CD4-positive, alpha-beta T cell (primary cell): ENCODE measurements at regions not wholly inside any gene's neighbourhood (a gene's known extent, or its start where the extent isn't known, plus 50 kb on each side); places are given as distances from the start of the nearest gene placed in this dataset.

Source experiments
- ATAC-seq: fragments of 200-7000 bp; cut with Tn5 transposase; one replicate; pipeline ENCODE4 v1.10.0; 2022; ENCODE audit warnings: mild to moderate bottlenecking; ENCODE audit not compliant: poor library complexity
- CTCF ChIA-PET: fragments of 350-600 bp; sonication (Branson Sonifier 250); formaldehyde crosslinking; loops from one replicate; lab custom pipeline; 2021; ENCODE audit warnings: antibody characterized with exemption, inconsistent platforms; lab: Charles Lee
- POLR2A ChIA-PET: fragments of 350-600 bp; sonication (Branson Sonifier 250); formaldehyde crosslinking; loops from one replicate; lab custom pipeline; 2021; ENCODE audit warnings: antibody characterized with exemption, inconsistent platforms; lab: Charles Lee
- DNase-seq, 14 experiments: peaks; one replicate each; pipeline ENCODE4 v3.0.0-alpha.2; 2013 to 2020; ENCODE audit warnings: mixed read lengths in 2 of 14
- H3K27ac ChIP-seq, 2 donors: one replicate each; pipeline versions ENCODE4 v1.5.1 to v1.7.0; 2013; ENCODE audit warnings: low read length in 2 of 2, low read depth in 1 of 2, mild to moderate bottlenecking in 1 of 2
- H3K27me3 ChIP-seq, 2 experiments: 1 replicate in 1 of 2; 2 replicates in 1 of 2; pipeline versions ENCODE4 v1.6.1 to v1.7.0; 2013; ENCODE audit warnings: low read length in 2 of 2, control low read depth in 1 of 2, mild to moderate bottlenecking in 1 of 2, moderate library complexity in 1 of 2; ENCODE audit not compliant: insufficient read depth in 2 of 2, control insufficient read depth in 1 of 2
- H3K36me3 ChIP-seq: one replicate; pipeline ENCODE4 v1.6.1; 2013; ENCODE audit warnings: low read length, control low read depth; ENCODE audit not compliant: insufficient read depth
- H3K4me1 ChIP-seq: one replicate; pipeline ENCODE4 v1.6.1; 2013; ENCODE audit warnings: low read length, control low read depth; ENCODE audit not compliant: insufficient read depth
- H3K4me3 ChIP-seq: one replicate; pipeline ENCODE4 v1.5.1; 2013; ENCODE audit warnings: mild to moderate bottlenecking, low read length, moderate library complexity
- H3K9me3 ChIP-seq, 2 experiments: 1 replicate in 1 of 2; 2 replicates in 1 of 2; pipeline versions ENCODE4 v1.6.1 to v1.7.0; 2013; ENCODE audit warnings: low read length in 2 of 2, mild to moderate bottlenecking in 2 of 2, control low read depth in 1 of 2, moderate library complexity in 1 of 2; ENCODE audit not compliant: control insufficient read depth in 1 of 2, insufficient read depth in 1 of 2
- H3K27ac Mint-ChIP-seq: one replicate; pipeline ENCODE4 v1.8.0; 2020; ENCODE audit warnings: mixed read lengths
- H3K27me3 Mint-ChIP-seq: one replicate; pipeline ENCODE4 v1.8.0; 2021; ENCODE audit warnings: mixed read lengths
- H3K36me3 Mint-ChIP-seq: one replicate; pipeline ENCODE4 v1.8.0; 2021; ENCODE audit warnings: low read depth, mixed read lengths
- H3K4me1 Mint-ChIP-seq: one replicate; pipeline ENCODE4 v1.8.0; 2021; ENCODE audit warnings: low read depth, mixed read lengths
- H3K4me3 Mint-ChIP-seq: one replicate; pipeline ENCODE4 v1.8.0; 2020; ENCODE audit warnings: mild to moderate bottlenecking, mixed read lengths
- H3K9me3 Mint-ChIP-seq: one replicate; pipeline ENCODE4 v1.8.0; 2020; ENCODE audit warnings: mixed read lengths
- CTCF ChIP-seq: fragments of 200-600 bp; IDR thresholded peaks from one replicate; pipeline ENCODE4 v1.8.0; 2022; ENCODE audit warnings: antibody characterized with exemption, mild to moderate bottlenecking
- intact Hi-C, 2 experiments: fragments of 100-400 bp; cut with DNase I in 1 of 2; cut with micrococcal nuclease in 1 of 2; formaldehyde crosslinking; loops; one replicate each; pipeline versions ENCODE4 v1.15.1 to v1.9.0; 2023 to 2025; cut with DNase I, micrococcal nuclease

DNA sequence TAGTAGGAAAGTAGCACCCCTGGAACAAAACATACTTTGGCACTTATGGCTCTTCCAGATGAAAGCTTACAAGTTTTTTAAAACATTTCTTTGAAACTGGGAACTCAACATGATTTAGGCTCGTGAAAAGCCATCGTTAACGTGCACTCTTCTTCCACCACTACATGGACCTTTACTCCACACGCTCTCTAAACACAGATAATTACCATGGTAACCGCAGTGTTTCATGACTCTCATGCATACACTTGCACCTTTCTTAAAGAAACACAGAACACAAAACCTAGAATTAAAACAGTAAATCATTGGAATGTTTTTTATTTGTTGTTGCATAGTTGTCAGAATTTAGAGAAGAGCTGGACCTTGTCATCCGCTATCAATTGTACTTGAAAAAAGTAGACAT is 154.3 kb downstream of the FGF9 start:
- H3K4me3 ChIP-seq, result no peak overlapping the region
- POLR2A ChIA-PET, result no interaction called here
- H3K27me3 Mint-ChIP-seq, result peaks cover 6% of the 10 kb centered on the region
- H3K9me3 ChIP-seq, result no peaks in the 10 kb centered on the region
- H3K4me1 ChIP-seq, result no peaks in the 10 kb centered on the region
- no peaks in the 10 kb centered on the region for H3K36me3 ChIP-seq
- no peak for DNase-seq
- H3K36me3 Mint-ChIP-seq, result no peaks in the 10 kb centered on the region
- H3K4me3 Mint-ChIP-seq, result no peak overlapping the region
- no peak for ATAC-seq
- intact Hi-C loops, result no loop called here
- H3K27me3 ChIP-seq, result peaks cover 0 to 3% of the 10 kb centered on the region in 2 experiments
- no peak overlapping the region for H3K27ac ChIP-seq
- no peak overlapping the region for H3K27ac Mint-ChIP-seq
- TF ChIP-seq CTCF, result no peak
- H3K4me1 Mint-ChIP-seq, result no peaks in the 10 kb centered on the region
- H3K9me3 Mint-ChIP-seq, result no peaks in the 10 kb centered on the region
- CTCF ChIA-PET, result no interaction called here

DNA sequence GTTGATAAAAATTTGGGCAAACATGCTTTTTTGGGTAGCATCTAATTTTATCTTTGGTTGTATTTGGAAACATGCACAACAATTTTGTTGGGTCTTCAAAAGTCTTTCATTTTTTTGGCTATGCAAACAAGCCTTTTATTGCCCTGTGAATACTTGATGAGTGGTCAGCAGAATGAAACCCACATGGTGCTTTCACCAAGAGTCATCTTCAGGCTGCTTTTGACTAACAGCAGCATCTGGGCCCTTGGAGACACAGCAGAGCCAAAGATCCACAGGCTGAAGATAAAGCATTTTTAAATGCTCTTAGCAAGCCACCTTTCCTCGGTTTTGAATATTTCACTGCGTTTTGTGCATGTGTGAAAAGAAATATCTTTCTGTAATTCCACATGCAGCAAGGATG is 154.9 kb downstream of the FGF9 start:
- intact Hi-C loops, result no loop called here
- no peak overlapping the region for H3K27ac ChIP-seq
- Mint-ChIP-seq H3K27me3 (peaks cover 10% of the 10 kb centered on the region), H3K9me3 (no peaks in the 10 kb centered on the region), H3K27ac (no peak overlapping the region), H3K4me1 (no peaks in the 10 kb centered on the region), H3K4me3 (no peak overlapping the region), H3K36me3 (no peaks in the 10 kb centered on the region)
- TF ChIP-seq CTCF, result no peak
- no peak for DNase-seq
- H3K4me1 ChIP-seq, result no peaks in the 10 kb centered on the region
- H3K36me3 ChIP-seq, result no peaks in the 10 kb centered on the region
- no peaks in the 10 kb centered on the region for H3K9me3 ChIP-seq
- H3K27me3 ChIP-seq, result peaks cover 0 to 3% of the 10 kb centered on the region in 2 experiments
- no peak for ATAC-seq
- ChIA-PET CTCF (no interaction called here), POLR2A (no interaction called here)
- H3K4me3 ChIP-seq, result no peak overlapping the region

DNA sequence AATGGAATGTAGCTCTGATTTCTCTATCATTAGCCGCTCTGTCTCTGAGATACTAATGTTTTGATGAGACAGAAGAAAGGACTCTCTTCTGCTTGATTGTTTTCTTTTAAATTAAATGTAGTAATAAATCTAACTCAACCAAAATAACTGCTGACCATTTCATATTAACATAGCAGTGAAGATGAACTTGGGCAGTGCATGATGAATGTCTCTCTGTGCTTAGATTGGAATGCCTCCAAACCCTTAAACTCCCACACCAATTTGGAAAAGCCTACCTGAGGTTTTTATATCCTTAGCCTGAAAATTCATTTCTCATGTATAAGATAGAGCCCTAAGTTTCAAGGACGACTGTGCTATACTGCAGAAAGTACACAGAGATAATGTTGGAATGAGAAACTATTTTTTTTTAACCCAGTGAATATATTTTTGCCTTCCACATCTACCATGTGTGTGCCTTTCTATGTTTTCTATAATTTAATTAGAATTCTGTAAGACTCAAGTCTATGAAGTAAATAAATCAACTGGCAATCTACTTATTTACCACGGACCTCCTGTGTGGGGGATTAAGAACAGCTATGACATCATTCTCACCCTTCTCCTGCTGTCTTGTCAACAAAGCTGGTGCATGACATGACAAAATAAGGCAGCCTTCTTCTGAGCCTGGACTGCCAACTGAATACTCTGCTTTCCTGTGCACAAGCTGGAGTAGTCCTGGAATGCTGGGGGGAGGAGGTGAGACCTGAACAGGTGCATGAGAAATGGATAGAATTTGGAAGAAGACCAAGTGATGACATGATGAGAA is 155.5 kb downstream of the FGF9 start:
- Histone ChIP-seq H3K9me3 (no peaks in the 10 kb centered on the region), H3K4me3 (no peak overlapping the region), H3K27ac (no peak overlapping the region), H3K36me3 (no peaks in the 10 kb centered on the region), H3K4me1 (no peaks in the 10 kb centered on the region), H3K27me3 (peaks cover 0 to 3% of the 10 kb centered on the region in 2 experiments)
- Mint-ChIP-seq H3K9me3 (no peaks in the 10 kb centered on the region), H3K4me3 (no peak overlapping the region), H3K27me3 (peaks cover 10% of the 10 kb centered on the region), H3K4me1 (no peaks in the 10 kb centered on the region), H3K27ac (no peak overlapping the region), H3K36me3 (no peaks in the 10 kb centered on the region)
- TF ChIP-seq CTCF, result no peak
- POLR2A ChIA-PET, result no interaction called here
- ATAC-seq (no peak), DNase-seq (no peak)
- CTCF ChIA-PET, result no interaction called here
- intact Hi-C loops, result no loop called here
